Astrocyte (in vitro differentiated cells and primary cell): ENCODE measurements at regions not wholly inside any gene's neighbourhood (a gene's known extent, or its start where the extent isn't known, plus 50 kb on each side); places are given as distances from the start of the nearest gene placed in this dataset.

Source experiments
- DNase-seq: peaks from one replicate; pipeline ENCODE4 v3.0.0-alpha.2; 2010; ENCODE audit warnings: low read depth
- FAIRE-seq: peaks from 2 replicates; lab custom pipeline; 2011; peaks lifted over from hg19 to GRCh38; lab: Jason Lieb, UNC
- H2AFZ ChIP-seq: 2 replicates; pipeline ENCODE4 v1.6.0; 2012; ENCODE audit warnings: low read depth, low read length, inconsistent platforms
- H3K27ac ChIP-seq: 2 replicates; pipeline ENCODE4 v1.5.1; 2011; ENCODE audit warnings: low read depth, low read length, inconsistent platforms
- H3K27me3 ChIP-seq: 2 replicates; pipeline ENCODE4 v1.6.0; 2011; ENCODE audit warnings: low read length, inconsistent platforms; ENCODE audit not compliant: insufficient read depth
- H3K36me3 ChIP-seq: 2 replicates; pipeline ENCODE4 v1.5.1; 2011; ENCODE audit warnings: low read length, inconsistent platforms; ENCODE audit not compliant: insufficient read depth
- H3K4me1 ChIP-seq: 2 replicates; pipeline ENCODE4 v1.5.1; 2011; ENCODE audit warnings: low read length, inconsistent platforms; ENCODE audit not compliant: insufficient read depth
- H3K4me2 ChIP-seq: 2 replicates; pipeline ENCODE4 v1.6.0; 2012; ENCODE audit warnings: low read length, inconsistent platforms
- H3K4me3 ChIP-seq: 2 replicates; pipeline ENCODE4 v1.5.1; 2011; ENCODE audit warnings: low read depth, mild to moderate bottlenecking, low read length, inconsistent platforms; ENCODE audit not compliant: insufficient read depth
- H3K79me2 ChIP-seq: 2 replicates; pipeline ENCODE4 v1.6.0; 2012; ENCODE audit warnings: mild to moderate bottlenecking, low read length, inconsistent platforms; ENCODE audit not compliant: insufficient read depth
- H3K9ac ChIP-seq: 2 replicates; pipeline ENCODE4 v1.6.0; 2012; ENCODE audit warnings: mild to moderate bottlenecking, low read length, inconsistent platforms
- H3K9me3 ChIP-seq: 2 replicates; pipeline ENCODE4 v1.5.1; 2012; ENCODE audit warnings: low read depth, mild to moderate bottlenecking, low read length, inconsistent platforms; ENCODE audit not compliant: insufficient read depth
- H4K20me1 ChIP-seq: 2 replicates; pipeline ENCODE4 v1.6.0; 2012; ENCODE audit warnings: low read length, inconsistent platforms; ENCODE audit not compliant: insufficient read depth
- H3K27ac Mint-ChIP-seq: one replicate; pipeline ENCODE4 v1.8.0; 2021; ENCODE audit warnings: mild to moderate bottlenecking, mixed read lengths; ENCODE audit not compliant: unreplicated experiment
- H3K27me3 Mint-ChIP-seq: one replicate; pipeline ENCODE4 v1.8.0; 2021; ENCODE audit warnings: low read depth, mixed read lengths; ENCODE audit not compliant: unreplicated experiment
- H3K36me3 Mint-ChIP-seq: one replicate; pipeline ENCODE4 v1.8.0; 2021; ENCODE audit warnings: low read depth, mixed read lengths; ENCODE audit not compliant: unreplicated experiment
- H3K4me1 Mint-ChIP-seq: one replicate; pipeline ENCODE4 v1.8.0; 2021; ENCODE audit warnings: low read depth, mixed read lengths; ENCODE audit not compliant: unreplicated experiment
- H3K4me3 Mint-ChIP-seq: one replicate; pipeline ENCODE4 v1.8.0; 2021; ENCODE audit warnings: mild to moderate bottlenecking, moderate library complexity, mixed read lengths; ENCODE audit not compliant: unreplicated experiment
- H3K9me3 Mint-ChIP-seq: one replicate; pipeline ENCODE4 v1.8.0; 2021; ENCODE audit warnings: mild to moderate bottlenecking, mixed read lengths; ENCODE audit not compliant: unreplicated experiment
- CTCF ChIP-seq: IDR thresholded peaks from 2 replicates; pipeline ENCODE4 v1.5.1; 2011; ENCODE audit warnings: low read depth, mild to moderate bottlenecking, inconsistent platforms, low read length, moderate library complexity; ENCODE audit not compliant: insufficient read depth
- EZH2 ChIP-seq: IDR thresholded peaks from 2 replicates; pipeline ENCODE4 v1.6.1; 2012; ENCODE audit warnings: mild to moderate bottlenecking, low read length, inconsistent platforms; ENCODE audit not compliant: insufficient read depth

GRCh38 chr4:161132715-161133425, 1030.9 kb downstream of the FSTL5 start:
- TF ChIP-seq EZH2: no peak
- no peak for TF ChIP-seq CTCF
- no peaks in the 10 kb centered on the region for H3K36me3 Mint-ChIP-seq
- no peak for FAIRE-seq

DNA sequence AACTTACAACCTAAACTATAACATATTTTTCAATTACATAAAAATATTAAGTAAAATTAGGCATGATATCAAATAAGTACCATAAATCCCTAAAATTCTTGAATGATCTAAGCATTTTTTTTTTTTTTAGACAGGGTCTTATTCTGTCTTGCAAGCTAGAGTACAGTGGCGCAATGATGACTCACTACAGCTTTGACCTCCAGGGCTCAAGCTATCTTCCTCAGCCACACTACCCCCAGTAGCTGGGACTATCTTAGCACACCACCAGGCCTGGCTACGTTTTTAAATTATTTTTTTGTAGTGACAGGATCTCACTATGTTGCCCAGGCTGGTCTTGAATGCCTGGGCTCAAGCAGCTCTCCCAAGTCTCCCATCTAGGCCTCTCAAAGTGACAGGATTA, 1042.3 kb downstream of the FSTL5 start:
- FAIRE-seq: no peak
- no peak overlapping the region for H3K4me2 ChIP-seq
- no peaks in the 10 kb centered on the region for H3K36me3 Mint-ChIP-seq
- H3K4me1 ChIP-seq: no peaks in the 10 kb centered on the region
- H3K27ac Mint-ChIP-seq: peak overlapping the region; percentile 78
- no peaks in the 10 kb centered on the region for H3K9me3 ChIP-seq
- no peaks in the 10 kb centered on the region for H3K36me3 ChIP-seq
- H3K4me3 ChIP-seq: no peak overlapping the region
- DNase-seq: no peak
- H3K9ac ChIP-seq: no peak overlapping the region
- H3K4me1 Mint-ChIP-seq: peaks cover 11% of the 10 kb centered on the region
- no peaks in the 10 kb centered on the region for H3K27me3 Mint-ChIP-seq
- TF ChIP-seq CTCF (no peak), EZH2 (no peak)
- no peaks in the 10 kb centered on the region for H3K27me3 ChIP-seq
- H3K79me2 ChIP-seq: no peaks in the 10 kb centered on the region
- no peak overlapping the region for H3K27ac ChIP-seq
- H2AFZ ChIP-seq: no peak overlapping the region
- peaks cover 11% of the 10 kb centered on the region for H3K9me3 Mint-ChIP-seq
- no peak overlapping the region for H3K4me3 Mint-ChIP-seq
- H4K20me1 ChIP-seq: no peaks in the 10 kb centered on the region

More at GRCh38 chr4:161132715-161133425, 1030.9 kb downstream of the FSTL5 start:
- Mint-ChIP-seq H3K4me3 (no peak overlapping the region), H3K27ac (peak overlapping the region; percentile 49), H3K4me1 (peaks cover 13% of the 10 kb centered on the region), H3K27me3 (no peaks in the 10 kb centered on the region), H3K9me3 (no peaks in the 10 kb centered on the region)
- no peaks in the 10 kb centered on the region for H3K27me3 ChIP-seq
- H3K4me2 ChIP-seq: no peak overlapping the region
- H3K27ac ChIP-seq: no peak overlapping the region
- no peak overlapping the region for H3K4me3 ChIP-seq
- H3K9ac ChIP-seq: no peak overlapping the region
- no peak overlapping the region for H2AFZ ChIP-seq
- no peaks in the 10 kb centered on the region for H4K20me1 ChIP-seq
- no peaks in the 10 kb centered on the region for H3K36me3 ChIP-seq
- H3K9me3 ChIP-seq: peaks cover 7% of the 10 kb centered on the region
- H3K4me1 ChIP-seq: no peaks in the 10 kb centered on the region
- no peak for DNase-seq
- H3K79me2 ChIP-seq: no peaks in the 10 kb centered on the region

- Mint-ChIP-seq H3K27me3 (no peaks in the 10 kb centered on the region), H3K4me1 (no peaks in the 10 kb centered on the region), H3K27ac (no peak overlapping the region), H3K4me3 (no peak overlapping the region), H3K36me3 (no peaks in the 10 kb centered on the region), H3K9me3 (no peaks in the 10 kb centered on the region)
- Histone ChIP-seq H3K9ac (no peak overlapping the region), H3K27ac (no peak overlapping the region), H3K36me3 (no peaks in the 10 kb centered on the region), H3K27me3 (no peaks in the 10 kb centered on the region), H4K20me1 (no peaks in the 10 kb centered on the region), H3K4me2 (no peak overlapping the region), H3K9me3 (no peaks in the 10 kb centered on the region), H3K4me1 (no peaks in the 10 kb centered on the region), H2AFZ (no peak overlapping the region), H3K79me2 (no peaks in the 10 kb centered on the region), H3K4me3 (no peak overlapping the region)
- TF ChIP-seq CTCF (no peak), EZH2 (no peak)
- FAIRE-seq (no peak), DNase-seq (no peak)
These were observed 1061.9 kb downstream of the FSTL5 start for GRCh38 chr4:161101881-161102280.
